GM12892 (cell line): ENCODE measurements at regions not wholly inside any gene's neighbourhood (a gene's known extent, or its start where the extent isn't known, plus 50 kb on each side); places are given as distances from the start of the nearest gene placed in this dataset.

Experiments used
- POLR2A ChIP-seq: IDR thresholded peaks from 2 replicates; pipeline ENCODE4 v1.6.1; 2011; ENCODE audit warnings: low read depth, low read length, control low read depth
- TAF1 ChIP-seq: IDR thresholded peaks from 2 replicates; pipeline ENCODE4 v1.6.1; 2011; ENCODE audit warnings: low read depth, mild to moderate bottlenecking, control low read depth, low read length, borderline replicate concordance

DNA sequence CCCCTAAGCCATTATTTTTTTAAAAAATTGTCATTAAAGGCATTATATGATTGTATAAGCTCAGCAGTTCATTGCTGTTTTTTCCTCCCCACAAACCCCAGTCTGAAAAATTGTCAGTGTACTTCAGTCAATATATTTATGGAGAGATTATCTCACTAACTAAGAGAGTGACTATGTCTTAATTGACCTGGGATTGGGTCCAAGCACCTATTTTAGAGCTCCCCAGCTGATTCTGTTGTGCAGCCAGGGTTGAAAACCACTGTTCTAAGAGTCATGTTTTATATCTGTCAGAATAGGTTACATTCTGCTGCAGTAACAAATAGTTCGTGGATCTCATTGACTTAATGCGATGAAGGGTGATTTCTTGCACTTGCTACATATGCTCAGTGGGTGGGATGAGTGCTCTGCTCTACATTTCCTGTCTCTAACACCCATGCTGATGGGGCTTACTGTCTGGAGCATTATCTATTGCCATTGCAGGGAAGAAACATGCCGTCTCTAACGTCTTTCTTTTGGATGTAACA lies 171.2 kb upstream of the MPHOSPH6 start:
- no peak for TF ChIP-seq POLR2A
- TF ChIP-seq TAF1: no peak
